Ovary (tissue), 3 donors: ENCODE measurements at regions not wholly inside any gene's neighbourhood (a gene's known extent, or its start where the extent isn't known, plus 50 kb on each side); places are given as distances from the start of the nearest gene placed in this dataset.
"Not testable (repeated sequence)": the region's sequence is repeated elsewhere in the genome, so short reads cannot be mapped to it uniquely, and the experiment has no call there.

Experiments used
- EP300 ChIP-seq: sonication (generic); formaldehyde crosslinking; IDR thresholded peaks from one replicate; pipeline ENCODE4 v1.6.1; 2017; ENCODE audit warnings: antibody characterized with exemption
- POLR2A ChIP-seq: fragments of 450-650 bp; IDR thresholded peaks from one replicate; pipeline ENCODE4 v1.6.1; 2017; ENCODE audit warnings: antibody characterized with exemption, mild to moderate bottlenecking, moderate library complexity
- TF ChIP-seq, protein P1 (sequence below), 3 donors: fragments of 450-650 bp in 2 of 3; fragments of 200-600 bp in 1 of 3; IDR thresholded peaks; one replicate each; pipeline versions ENCODE4 v1.5.1 to v1.8.0; 2016 to 2022; ENCODE audit warnings: antibody characterized with exemption in 3 of 3, mild to moderate bottlenecking in 1 of 3
- donor health status: DM: no; HTN: no; CAD: no.

DNA sequence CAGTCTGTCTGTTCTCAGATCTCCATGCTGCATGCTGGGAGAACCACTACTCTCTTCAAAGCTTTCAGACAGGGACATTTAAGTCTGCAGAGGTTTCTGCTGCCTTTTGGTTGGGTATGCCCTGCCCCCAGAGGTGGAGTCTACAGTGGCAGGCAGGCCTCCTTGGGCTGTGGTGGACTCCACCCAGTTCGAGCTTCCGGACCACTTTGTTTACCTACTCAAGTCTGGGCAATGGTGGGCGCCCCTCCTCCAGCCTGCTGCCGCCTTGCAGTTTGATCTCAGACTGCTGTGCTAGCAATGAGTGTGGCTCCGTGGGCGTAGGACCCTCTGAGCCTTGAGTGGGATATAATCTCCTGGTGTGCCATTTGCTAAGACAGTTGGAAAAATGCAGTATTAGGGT is 317.1 kb downstream of the COL12A1 start:
- TF ChIP-seq, protein P1, sequence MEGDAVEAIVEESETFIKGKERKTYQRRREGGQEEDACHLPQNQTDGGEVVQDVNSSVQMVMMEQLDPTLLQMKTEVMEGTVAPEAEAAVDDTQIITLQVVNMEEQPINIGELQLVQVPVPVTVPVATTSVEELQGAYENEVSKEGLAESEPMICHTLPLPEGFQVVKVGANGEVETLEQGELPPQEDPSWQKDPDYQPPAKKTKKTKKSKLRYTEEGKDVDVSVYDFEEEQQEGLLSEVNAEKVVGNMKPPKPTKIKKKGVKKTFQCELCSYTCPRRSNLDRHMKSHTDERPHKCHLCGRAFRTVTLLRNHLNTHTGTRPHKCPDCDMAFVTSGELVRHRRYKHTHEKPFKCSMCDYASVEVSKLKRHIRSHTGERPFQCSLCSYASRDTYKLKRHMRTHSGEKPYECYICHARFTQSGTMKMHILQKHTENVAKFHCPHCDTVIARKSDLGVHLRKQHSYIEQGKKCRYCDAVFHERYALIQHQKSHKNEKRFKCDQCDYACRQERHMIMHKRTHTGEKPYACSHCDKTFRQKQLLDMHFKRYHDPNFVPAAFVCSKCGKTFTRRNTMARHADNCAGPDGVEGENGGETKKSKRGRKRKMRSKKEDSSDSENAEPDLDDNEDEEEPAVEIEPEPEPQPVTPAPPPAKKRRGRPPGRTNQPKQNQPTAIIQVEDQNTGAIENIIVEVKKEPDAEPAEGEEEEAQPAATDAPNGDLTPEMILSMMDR (IDR thresholded peaks at IDR 0.05): not testable (repeated sequence)
- TF ChIP-seq POLR2A, EP300: not testable (repeated sequence)
